Endodermal cell (in vitro differentiated cells): ENCODE measurements at regions not wholly inside any gene's neighbourhood (a gene's known extent, or its start where the extent isn't known, plus 50 kb on each side); places are given as distances from the start of the nearest gene placed in this dataset.

Experiments used
- DNase-seq: peaks from one replicate; pipeline ENCODE4 v3.0.0-alpha.2; 2017
- H3K27ac ChIP-seq: 2 replicates; pipeline ENCODE4 v1.5.1; 2013; ENCODE audit warnings: mild to moderate bottlenecking, low read depth, low read length, moderate library complexity
- H3K27me3 ChIP-seq: 2 replicates; pipeline ENCODE4 v1.6.1; 2013; ENCODE audit warnings: mild to moderate bottlenecking, low read length, moderate library complexity; ENCODE audit not compliant: insufficient read depth, control insufficient read depth, poor library complexity, severe bottlenecking
- H3K36me3 ChIP-seq: 2 replicates; pipeline ENCODE4 v1.7.0; 2013; ENCODE audit warnings: mild to moderate bottlenecking, low read length, moderate library complexity; ENCODE audit not compliant: control insufficient read depth, insufficient read depth
- H3K4me1 ChIP-seq: one replicate; pipeline ENCODE4 v1.7.0; 2013; ENCODE audit warnings: low read length; ENCODE audit not compliant: control insufficient read depth, insufficient read depth
- H3K4me3 ChIP-seq: 2 replicates; pipeline ENCODE4 v1.5.1; 2013; ENCODE audit warnings: mild to moderate bottlenecking, low read length, moderate library complexity
- H3K9ac ChIP-seq: 2 replicates; pipeline ENCODE4 v1.6.1; 2013; ENCODE audit warnings: mild to moderate bottlenecking, low read length, moderate library complexity; ENCODE audit not compliant: poor library complexity, severe bottlenecking; ENCODE audit errors: extremely low read depth
- H3K9me3 ChIP-seq: 2 replicates; pipeline ENCODE4 v1.6.1; 2013; ENCODE audit warnings: mild to moderate bottlenecking, low read length, moderate library complexity; ENCODE audit not compliant: control insufficient read depth
- H3K27ac Mint-ChIP-seq: 2 replicates; pipeline ENCODE4 v1.8.0; 2020; ENCODE audit warnings: mixed read lengths
- H3K27me3 Mint-ChIP-seq: 2 replicates; pipeline ENCODE4 v1.8.0; 2021; ENCODE audit warnings: mild to moderate bottlenecking, mixed read lengths; ENCODE audit not compliant: insufficient read depth
- H3K36me3 Mint-ChIP-seq: 2 replicates; pipeline ENCODE4 v1.8.0; 2020; ENCODE audit warnings: low read depth, mixed read lengths
- H3K4me1 Mint-ChIP-seq: 2 replicates; pipeline ENCODE4 v1.8.0; 2020; ENCODE audit warnings: mixed read lengths
- H3K4me3 Mint-ChIP-seq: 2 replicates; pipeline ENCODE4 v1.8.0; 2020; ENCODE audit warnings: mild to moderate bottlenecking, moderate library complexity, mixed read lengths
- H3K9me3 Mint-ChIP-seq: 2 replicates; pipeline ENCODE4 v1.8.0; 2020; ENCODE audit warnings: mild to moderate bottlenecking, mixed read lengths
- CTCF ChIP-seq: fragments of 200-600 bp; sonication (generic); conservative IDR thresholded peaks from 2 replicates; pipeline ENCODE4 v1.5.0; 2021; ENCODE audit warnings: antibody characterized with exemption, mild to moderate bottlenecking
- WGBS, 2 experiments: methylation state at CpG; one replicate each; pipeline versions ENCODE4 v1.1.5 to v1.1.7; 2013; ENCODE audit warnings: missing lambda C conversion rate in 2 of 2, mixed read lengths in 1 of 2; ENCODE audit not compliant: insufficient coverage in 1 of 2, insufficient read length in 1 of 2; 5-methylcytosine and 5-hydroxymethylcytosine counted together

- H3K9me3 Mint-ChIP-seq: no peaks in the 10 kb centered on the region
- 88 to 100% methylated on average over 1 of the region's 1 CpG for WGBS, 2 experiments
- H3K27ac Mint-ChIP-seq: no peak overlapping the region
Measured at GRCh38 chr2:215571689-215572088, 135.8 kb upstream of the FN1 start.

GRCh38 chr2:215567504-215567903 is 131.6 kb upstream of the FN1 start:
- no peaks in the 10 kb centered on the region for H3K9me3 Mint-ChIP-seq
- H3K4me1 Mint-ChIP-seq: peaks cover 11% of the 10 kb centered on the region
- H3K9ac ChIP-seq: no peak overlapping the region
- H3K36me3 ChIP-seq: no peaks in the 10 kb centered on the region
- 96% methylated on average over 5 of the region's 5 CpGs; no CpG with 5 or more reads in 1 of the 2 experiments for WGBS, 2 experiments
- no peak for DNase-seq
- no peaks in the 10 kb centered on the region for H3K27me3 Mint-ChIP-seq
- no peaks in the 10 kb centered on the region for H3K27me3 ChIP-seq
- H3K36me3 Mint-ChIP-seq: no peaks in the 10 kb centered on the region
- H3K4me3 ChIP-seq: no peak overlapping the region
- H3K27ac Mint-ChIP-seq: no peak overlapping the region
- H3K27ac ChIP-seq: no peak overlapping the region
- H3K9me3 ChIP-seq: no peaks in the 10 kb centered on the region
- no peaks in the 10 kb centered on the region for H3K4me1 ChIP-seq
- no peak for TF ChIP-seq CTCF
- H3K4me3 Mint-ChIP-seq: no peak overlapping the region

More at GRCh38 chr2:215571689-215572088, 135.8 kb upstream of the FN1 start:
- Histone ChIP-seq H3K4me3 (no peak overlapping the region), H3K27me3 (no peaks in the 10 kb centered on the region), H3K36me3 (no peaks in the 10 kb centered on the region), H3K4me1 (no peaks in the 10 kb centered on the region), H3K27ac (no peak overlapping the region), H3K9me3 (no peaks in the 10 kb centered on the region), H3K9ac (no peak overlapping the region)
- H3K4me1 Mint-ChIP-seq: peaks cover 11% of the 10 kb centered on the region
- H3K27me3 Mint-ChIP-seq: no peaks in the 10 kb centered on the region
- no peaks in the 10 kb centered on the region for H3K36me3 Mint-ChIP-seq
- DNase-seq: no peak
- TF ChIP-seq CTCF: no peak
- H3K4me3 Mint-ChIP-seq: no peak overlapping the region

DNA sequence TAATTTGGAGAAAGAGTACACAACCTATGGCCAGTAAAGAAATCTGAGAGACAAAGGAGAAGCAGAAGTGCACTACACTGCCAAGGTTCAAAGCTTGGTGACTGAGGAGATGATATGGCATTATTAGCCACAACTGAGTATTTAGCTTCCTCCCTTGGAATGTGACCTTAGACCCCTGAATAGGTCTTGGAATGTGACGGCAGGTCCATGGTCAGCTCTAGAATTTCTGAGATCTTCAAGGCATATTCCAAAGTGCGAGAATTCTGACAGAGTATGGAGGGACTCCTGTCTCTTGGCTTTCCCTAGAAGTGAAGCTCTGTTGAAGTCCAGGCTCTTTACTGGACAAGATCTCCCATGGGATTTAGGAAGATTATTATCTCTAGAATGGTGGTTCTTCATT is 130.0 kb upstream of the FN1 start:
- peaks cover 6% of the 10 kb centered on the region for H3K36me3 Mint-ChIP-seq
- Histone ChIP-seq H3K4me1 (no peaks in the 10 kb centered on the region), H3K4me3 (no peak overlapping the region), H3K27ac (no peak overlapping the region), H3K9ac (no peak overlapping the region), H3K36me3 (no peaks in the 10 kb centered on the region), H3K27me3 (no peaks in the 10 kb centered on the region), H3K9me3 (no peaks in the 10 kb centered on the region)
- no peak overlapping the region for H3K27ac Mint-ChIP-seq
- no peak for TF ChIP-seq CTCF
- H3K4me3 Mint-ChIP-seq: no peak overlapping the region
- H3K4me1 Mint-ChIP-seq: peaks cover 13% of the 10 kb centered on the region
- no peaks in the 10 kb centered on the region for H3K27me3 Mint-ChIP-seq
- 71 to 88% methylated on average over 2 of the region's 2 CpGs for WGBS, 2 experiments
- no peak for DNase-seq
- H3K9me3 Mint-ChIP-seq: peaks cover 6% of the 10 kb centered on the region
